ENCODE measurements at regions not wholly inside any gene's neighbourhood (a gene's known extent, or its start where the extent isn't known, plus 50 kb on each side); places are given as distances from the start of the nearest gene placed in this dataset.
"Not testable (repeated sequence)": the region's sequence is repeated elsewhere in the genome, so short reads cannot be mapped to it uniquely, and the experiment has no call there.

DNA sequence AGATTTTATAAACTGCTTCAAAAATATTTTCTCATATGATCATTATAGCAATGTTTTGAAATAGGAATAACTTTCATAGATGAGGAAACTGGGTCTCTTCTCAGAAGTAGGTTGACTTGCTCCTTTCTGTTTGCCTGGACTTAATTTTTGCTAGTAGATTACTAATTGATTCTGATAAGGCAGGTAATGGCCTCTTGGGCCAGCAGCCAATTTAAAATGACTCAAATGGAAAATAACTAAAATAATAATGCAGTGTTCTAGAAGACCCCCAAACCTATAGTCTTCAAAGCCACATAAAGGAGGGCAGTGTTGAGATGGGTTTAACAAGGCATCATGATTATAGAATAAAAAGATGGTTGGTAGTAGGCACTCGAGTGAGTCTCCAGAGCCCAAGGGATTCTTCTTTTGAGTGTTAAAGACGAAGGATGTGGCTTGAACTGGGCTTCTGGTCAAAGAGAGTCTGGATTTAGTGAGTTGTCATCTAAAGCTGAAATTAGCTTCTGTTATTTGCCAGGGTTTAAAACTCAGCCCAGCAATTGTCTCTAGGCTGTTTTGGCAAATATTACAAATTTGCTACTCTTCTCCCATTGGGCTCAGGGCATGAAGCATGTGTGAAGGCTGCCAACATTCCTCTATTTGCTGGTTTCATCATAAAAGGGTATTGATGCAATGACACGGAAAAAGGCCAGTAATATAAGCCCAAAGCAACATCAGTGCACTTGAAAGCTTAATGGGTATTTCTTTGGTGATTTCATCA, 297.1 kb upstream of the MEIS2 start:
- DNase-seq (ENCODE audit: insufficient read length, low spot score) (no peak), FAIRE-seq (no peak)
- no peak for TF ChIP-seq POLR2A (IDR thresholded peaks at IDR 0.05; ENCODE audit: low read depth, low read length)

DNA sequence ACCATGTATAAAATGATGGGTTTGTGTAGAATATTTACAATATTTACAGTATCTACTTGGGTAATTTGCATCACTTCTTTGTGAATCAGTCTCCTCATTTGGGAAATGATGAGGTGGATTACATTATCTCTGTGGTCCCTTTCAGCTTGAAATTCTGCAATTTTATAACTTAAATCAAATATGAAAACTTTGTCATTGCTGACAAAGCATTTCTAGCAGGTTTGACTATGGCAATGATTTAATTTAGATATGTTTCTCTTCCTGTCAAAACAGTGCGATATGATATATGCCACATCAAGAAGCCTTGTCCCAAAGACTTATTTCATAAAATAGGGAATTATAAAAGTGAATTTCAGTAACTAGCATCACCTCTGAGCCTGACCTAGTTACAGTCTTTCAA, 315.8 kb upstream of the MEIS2 start:
- no peak for FAIRE-seq
- no peak for DNase-seq (ENCODE audit: insufficient read length, low spot score)
- TF ChIP-seq POLR2A (IDR thresholded peaks at IDR 0.05; ENCODE audit: low read depth, low read length) = no peak

DNA sequence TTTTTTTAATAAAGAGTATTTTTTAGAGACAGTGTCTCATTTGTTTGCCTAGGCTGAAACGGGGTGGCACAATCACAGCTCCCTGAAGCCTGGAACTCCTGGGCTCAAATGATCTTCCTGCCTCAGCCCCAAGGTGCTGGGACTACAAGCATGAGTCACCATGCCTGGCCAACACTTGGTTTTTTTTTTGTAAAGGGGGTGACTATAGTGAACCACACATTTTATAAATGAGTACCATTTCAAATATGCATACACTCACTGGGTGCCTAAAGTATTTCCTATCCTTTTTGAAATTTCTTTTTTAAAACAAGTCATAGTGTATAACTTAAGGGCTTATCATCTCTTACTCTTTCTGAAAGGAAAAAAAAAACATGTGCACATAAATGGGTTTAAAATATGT, 325.2 kb upstream of the MEIS2 start:
- no peak for TF ChIP-seq POLR2A (IDR thresholded peaks at IDR 0.05; ENCODE audit: low read depth, low read length)
- FAIRE-seq (no peak), DNase-seq (ENCODE audit: insufficient read length, low spot score) (no peak)

DNA sequence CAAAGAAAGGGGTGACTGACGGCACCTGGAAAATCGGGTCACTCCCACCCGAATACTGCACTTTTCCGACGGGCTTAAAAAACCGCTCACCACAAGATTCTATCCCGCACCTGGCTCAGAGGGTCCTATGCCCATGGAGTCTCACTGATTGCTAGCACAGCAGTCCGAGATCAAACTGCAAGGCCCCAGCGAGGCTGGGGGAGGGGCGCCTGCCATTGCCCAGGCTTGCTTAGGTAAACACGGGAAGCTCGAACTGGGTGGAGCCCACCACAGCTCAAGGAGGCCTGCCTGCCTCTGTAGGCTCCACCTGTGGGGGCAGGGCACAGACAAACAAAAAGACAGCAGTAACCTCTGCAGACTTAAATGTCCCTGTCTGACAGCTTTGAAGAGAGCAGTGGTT, 327.0 kb upstream of the MEIS2 start:
- not testable (repeated sequence) for DNase-seq (ENCODE audit: insufficient read length, low spot score); FAIRE-seq

DNA sequence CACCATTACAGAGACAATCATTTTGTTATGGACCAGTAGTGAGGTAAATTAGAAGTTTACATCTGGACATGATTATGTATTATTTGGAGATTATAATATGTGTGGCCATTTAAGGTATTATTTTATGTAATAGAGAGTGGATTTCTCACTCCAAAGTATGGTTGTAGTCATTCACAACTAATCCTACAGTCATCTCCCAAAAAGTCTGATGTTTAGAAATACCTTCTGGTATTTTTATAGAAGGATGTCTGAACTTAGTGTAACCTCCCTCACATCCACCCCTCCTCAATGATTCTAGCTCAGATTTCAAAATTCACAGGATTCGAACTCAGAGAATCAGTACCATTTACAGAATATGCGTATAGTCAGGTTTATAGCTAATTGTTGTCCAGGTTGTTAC, 346.6 kb upstream of the MEIS2 start:
- DNase-seq (ENCODE audit: insufficient read length, low spot score) (no peak), FAIRE-seq (no peak)
- TF ChIP-seq POLR2A (IDR thresholded peaks at IDR 0.05; ENCODE audit: low read depth, low read length) = no peak

DNA sequence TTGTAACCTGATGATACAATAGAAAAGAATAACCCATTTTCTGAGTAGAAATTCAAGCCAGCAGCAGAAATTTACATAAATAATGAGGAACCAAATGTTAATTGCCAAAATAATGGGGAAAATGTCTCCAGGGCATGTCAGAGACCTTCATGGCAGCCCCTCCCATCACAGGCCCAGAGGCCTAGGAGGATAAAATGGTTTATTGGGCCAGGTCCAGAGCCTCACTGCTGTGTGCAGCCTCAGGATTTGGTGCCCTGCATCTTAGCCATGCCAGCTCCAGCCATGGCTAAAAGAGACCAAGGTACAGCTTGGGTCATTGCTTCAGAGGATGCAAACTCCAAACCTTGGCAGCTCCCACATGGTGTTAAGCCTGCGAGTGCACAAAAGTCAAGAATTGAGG, 352.1 kb upstream of the MEIS2 start:
- TF ChIP-seq POLR2A (IDR thresholded peaks at IDR 0.05; ENCODE audit: low read depth, low read length) = no peak
- no peak for DNase-seq (ENCODE audit: insufficient read length, low spot score)
- FAIRE-seq = no peak

DNA sequence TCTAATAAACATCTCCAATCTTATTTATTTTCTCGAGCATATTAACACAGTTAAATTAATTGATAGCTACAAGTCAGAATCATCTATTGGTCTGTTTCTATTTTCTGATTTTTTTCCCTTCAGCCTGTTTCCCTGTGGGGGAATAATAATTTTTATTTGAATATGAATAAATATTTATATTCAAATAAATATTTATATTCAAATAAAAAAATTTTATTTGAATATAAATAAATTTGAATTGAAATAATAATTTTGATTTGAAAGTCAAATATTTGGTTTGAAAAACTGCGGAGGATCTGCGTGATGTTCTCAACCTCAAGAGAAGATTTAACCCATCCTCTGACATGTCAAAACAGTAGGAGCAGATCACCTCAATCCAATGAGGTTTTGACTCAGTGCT, 380.1 kb upstream of the MEIS2 start:
- FAIRE-seq = no peak
- no peak for DNase-seq (ENCODE audit: insufficient read length, low spot score)
- no peak for TF ChIP-seq POLR2A (IDR thresholded peaks at IDR 0.05; ENCODE audit: low read depth, low read length)

DNA sequence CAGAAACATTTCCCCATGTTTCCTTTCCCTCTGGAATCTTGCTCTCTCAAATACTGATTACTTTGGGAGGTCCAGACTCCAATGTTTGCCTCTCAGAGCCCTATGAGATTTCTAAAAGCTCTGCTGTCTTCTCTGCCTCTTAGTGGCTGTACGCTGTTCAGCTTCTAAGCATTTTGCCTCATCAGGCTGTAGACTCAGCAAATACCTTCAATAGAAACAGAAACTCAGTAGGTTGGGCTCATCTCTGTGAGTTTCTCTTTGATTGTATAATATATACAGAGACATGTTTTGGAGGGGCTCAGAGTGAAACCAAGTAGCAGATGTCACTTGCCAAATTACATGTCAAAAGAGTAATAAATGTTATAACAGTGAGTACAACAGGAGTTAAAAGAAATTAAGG, 380.8 kb upstream of the MEIS2 start:
- DNase-seq (ENCODE audit: insufficient read length, low spot score) (no peak), FAIRE-seq (no peak)
- TF ChIP-seq POLR2A (IDR thresholded peaks at IDR 0.05; ENCODE audit: low read depth, low read length) = no peak

DNA sequence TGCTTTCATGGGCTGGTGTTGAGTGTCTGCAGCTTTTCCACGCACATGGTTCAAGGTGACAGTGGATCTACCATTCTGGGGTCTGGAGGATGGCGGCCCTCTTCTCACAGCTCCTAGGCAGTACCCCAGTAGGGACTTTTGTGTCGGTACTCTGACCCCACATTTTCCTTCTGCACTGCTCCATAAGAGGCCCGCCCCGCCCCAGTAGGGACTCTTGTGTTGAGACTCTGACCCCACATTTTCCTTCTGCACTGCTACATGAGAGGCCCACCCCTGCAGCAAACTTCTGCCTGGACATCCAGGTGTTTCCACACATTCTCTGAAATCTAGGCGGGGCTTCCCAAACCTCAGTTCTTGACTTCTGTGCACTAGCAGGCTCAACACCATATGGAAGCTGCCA, 383.4 kb upstream of the MEIS2 start:
- FAIRE-seq (no peak), DNase-seq (ENCODE audit: insufficient read length, low spot score) (no peak)
- TF ChIP-seq POLR2A (IDR thresholded peaks at IDR 0.05; ENCODE audit: low read depth, low read length) = no peak

DNA sequence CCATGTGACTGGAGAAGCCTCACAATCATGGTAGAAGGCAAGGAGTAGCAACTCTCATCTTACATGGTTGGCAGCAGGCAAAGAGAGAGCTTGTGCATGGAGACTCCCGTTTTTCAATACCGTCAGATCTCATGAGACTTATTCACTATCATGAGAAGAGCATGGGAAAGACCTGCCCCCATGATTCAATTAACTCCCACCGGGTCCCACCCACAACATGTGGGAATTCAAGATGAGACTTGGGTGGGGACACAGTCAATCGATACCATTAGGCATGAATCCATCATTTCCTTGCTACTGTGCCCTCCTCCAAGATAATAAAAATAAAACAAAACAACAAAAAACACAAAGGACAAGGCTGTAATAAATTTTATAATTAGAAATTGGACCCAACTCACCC, 384.7 kb upstream of the MEIS2 start:
- FAIRE-seq (no peak), DNase-seq (ENCODE audit: insufficient read length, low spot score) (no peak)
- no peak for TF ChIP-seq POLR2A (IDR thresholded peaks at IDR 0.05; ENCODE audit: low read depth, low read length)

DNA sequence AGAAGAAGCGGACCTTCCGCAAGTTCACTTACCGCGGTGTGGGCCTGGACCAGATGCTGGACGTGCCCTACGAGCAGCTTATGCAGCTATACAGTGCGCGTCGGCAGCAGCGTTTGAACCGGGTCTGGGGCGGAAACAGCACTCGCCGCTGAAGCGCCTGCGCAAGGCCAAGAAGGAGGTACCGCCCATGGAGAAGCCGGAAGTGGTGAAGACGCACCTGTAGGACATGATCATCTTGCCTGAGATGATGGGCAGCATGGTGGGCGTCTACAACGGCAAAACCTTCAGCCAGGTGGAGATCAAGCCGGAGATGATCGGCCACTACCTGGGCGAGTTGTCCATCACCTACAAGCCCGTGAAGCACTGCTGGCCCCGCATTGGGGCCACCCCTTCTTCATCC, 390.4 kb upstream of the MEIS2 start:
- DNase-seq (ENCODE audit: insufficient read length, low spot score) = no peak
- FAIRE-seq = no peak
- TF ChIP-seq POLR2A (IDR thresholded peaks at IDR 0.05; ENCODE audit: low read depth, low read length) = no peak

DNA sequence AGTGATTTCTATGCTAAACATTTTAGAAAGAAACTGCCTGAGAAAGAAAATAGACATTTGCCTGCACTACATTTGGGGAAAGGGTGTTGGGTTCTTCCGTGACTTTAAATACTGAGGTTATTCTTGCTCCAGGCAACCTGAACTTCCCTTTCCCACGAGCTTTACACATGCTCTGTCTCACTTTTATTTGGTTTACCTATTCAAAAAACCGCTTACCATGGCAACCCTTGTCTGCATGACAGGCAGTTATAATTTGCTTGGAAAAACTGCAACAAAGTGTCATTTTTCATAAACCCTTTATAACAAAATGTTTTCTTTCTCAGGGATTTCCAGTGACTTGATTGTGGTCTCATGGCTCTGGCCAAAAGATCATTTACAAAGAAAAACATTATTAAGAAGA, 416.3 kb upstream of the MEIS2 start:
- TF ChIP-seq POLR2A (IDR thresholded peaks at IDR 0.05; ENCODE audit: low read depth, low read length) = no peak
- DNase-seq (ENCODE audit: insufficient read length, low spot score) = no peak
- FAIRE-seq = no peak

DNA sequence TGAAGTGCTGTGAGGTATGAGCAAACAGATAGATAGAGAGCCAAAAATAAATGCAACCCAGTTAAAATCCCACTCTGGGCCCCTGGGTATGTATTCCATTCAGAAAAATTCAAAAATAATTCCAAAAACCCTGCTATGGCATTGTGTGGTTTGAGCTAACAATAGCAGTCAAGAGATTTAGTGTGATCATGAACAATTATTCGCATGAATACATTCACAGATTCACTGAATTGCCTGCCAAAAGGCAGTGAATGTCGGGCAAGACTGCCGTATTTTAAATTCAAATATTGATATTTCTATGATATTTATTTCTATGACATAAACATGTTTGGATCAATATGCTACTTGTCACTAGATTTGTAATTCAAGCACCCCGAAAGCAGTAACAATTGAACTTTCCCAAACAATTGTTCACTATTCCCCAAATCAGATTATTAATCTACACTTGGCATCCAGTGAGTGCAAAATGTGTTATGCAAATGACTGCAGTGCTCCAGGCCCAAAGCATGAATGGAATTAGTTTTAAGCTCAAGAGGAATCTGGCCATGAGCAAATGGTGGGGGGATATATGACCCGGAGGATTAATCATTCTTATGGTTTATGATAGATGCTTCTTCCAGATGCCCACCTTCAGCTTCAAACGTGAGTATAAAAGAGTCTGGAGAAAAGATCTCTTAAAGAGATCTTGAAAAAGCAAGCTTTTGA, 417.0 kb upstream of the MEIS2 start:
- FAIRE-seq = no peak
- DNase-seq (ENCODE audit: insufficient read length, low spot score) = no peak
- TF ChIP-seq POLR2A (IDR thresholded peaks at IDR 0.05; ENCODE audit: low read depth, low read length) = no peak

DNA sequence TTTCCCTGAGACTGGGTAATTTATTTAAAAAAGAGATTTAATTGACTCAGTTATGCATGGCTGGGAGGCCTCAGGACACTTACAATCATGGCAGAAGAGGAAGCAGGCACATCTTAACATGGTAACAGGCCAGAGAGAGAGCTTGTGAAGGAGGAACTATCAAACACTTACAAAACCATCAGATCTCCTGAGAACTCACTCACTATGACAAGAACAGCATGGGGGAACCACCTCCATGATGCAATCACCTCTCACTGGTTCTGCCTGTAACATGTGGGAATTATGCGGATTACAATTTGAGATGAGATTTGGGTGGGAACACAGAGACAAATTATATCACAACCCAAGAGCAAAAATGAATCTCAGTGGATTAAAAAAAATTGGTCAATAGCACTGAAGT, 416.0 kb upstream of the TMCO5A start:
- TF ChIP-seq POLR2A (IDR thresholded peaks at IDR 0.05; ENCODE audit: low read depth, low read length) = no peak
- DNase-seq (ENCODE audit: insufficient read length, low spot score) (no peak), FAIRE-seq (no peak)

DNA sequence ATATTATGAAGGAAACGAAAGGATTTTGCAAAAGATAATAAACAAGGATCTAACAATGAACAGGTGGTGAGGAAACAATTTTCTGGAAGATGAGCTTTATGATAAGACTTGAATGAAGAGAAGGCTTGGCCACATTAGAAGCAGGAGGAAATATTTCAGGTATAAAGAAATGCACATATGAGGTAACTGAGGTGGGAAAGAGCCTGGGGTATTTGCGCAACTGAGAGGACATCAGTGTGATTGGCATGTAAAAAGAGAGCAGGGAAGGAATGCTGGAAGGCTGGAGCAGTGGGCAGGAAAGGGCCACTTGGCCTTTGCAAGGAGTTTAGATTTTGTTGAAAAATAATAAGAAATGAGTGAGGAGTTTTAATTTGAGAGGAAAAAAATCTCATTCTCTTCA, 414.4 kb upstream of the TMCO5A start:
- TF ChIP-seq POLR2A (IDR thresholded peaks at IDR 0.05; ENCODE audit: low read depth, low read length) = no peak
- no peak for DNase-seq (ENCODE audit: insufficient read length, low spot score)
- FAIRE-seq = no peak

Measured in H54 (cell line).